ENCODE measurements at regions not wholly inside any gene's neighbourhood (a gene's known extent, or its start where the extent isn't known, plus 50 kb on each side); places are given as distances from the start of the nearest gene placed in this dataset.

- Mint-ChIP-seq H3K36me3 (ENCODE audit: low read depth) (no peaks in the 10 kb centered on the region), H3K27ac (no peak overlapping the region), H3K4me1 (ENCODE audit: low read depth) (peaks cover 1% of the 10 kb centered on the region), H3K9me3 (no peaks in the 10 kb centered on the region), H3K27me3 (peaks cover 16% of the 10 kb centered on the region), H3K4me3 (no peak overlapping the region)
- ChIA-PET CTCF (no interaction called here), POLR2A (interaction anchor here (0.6 kb wide), 1 partner anchor 53 kb away, joined by 3 read pairs; no protein-coding TSS in a partner anchor)
- intact Hi-C loops (cut with micrococcal nuclease): no loop called here
- ATAC-seq (no peak), DNase-seq (no peak)
- no peak for TF ChIP-seq CTCF (IDR thresholded peaks at IDR 0.05)
Measured at GRCh38 chr5:53422539-53422938, 57.9 kb upstream of the FST start.

GRCh38 chr5:53423724-53424123 is 56.7 kb upstream of the FST start:
- intact Hi-C loops (cut with micrococcal nuclease): no loop called here
- Mint-ChIP-seq H3K36me3 (ENCODE audit: low read depth) (no peaks in the 10 kb centered on the region), H3K4me1 (ENCODE audit: low read depth) (peaks cover 1% of the 10 kb centered on the region), H3K4me3 (no peak overlapping the region), H3K27ac (no peak overlapping the region), H3K9me3 (no peaks in the 10 kb centered on the region), H3K27me3 (peaks cover 16% of the 10 kb centered on the region)
- ChIA-PET CTCF (no interaction called here), POLR2A (interaction anchor here (0.6 kb wide), 1 partner anchor 12 kb away, joined by 3 read pairs; no protein-coding TSS in a partner anchor)
- DNase-seq (no peak), ATAC-seq (no peak)
- TF ChIP-seq CTCF (IDR thresholded peaks at IDR 0.05): no peak

GRCh38 chr5:53424686-53425615 is 55.5 kb upstream of the FST start:
- ATAC-seq (no peak), DNase-seq (no peak)
- ChIA-PET POLR2A (no interaction called here), CTCF (interaction anchor here (1.3 kb wide), 1 partner anchor 53 kb away, joined by 5 read pairs; no protein-coding TSS in a partner anchor)
- TF ChIP-seq CTCF (IDR thresholded peaks at IDR 0.05): no peak
- no peaks in the 10 kb centered on the region for H3K36me3 Mint-ChIP-seq (ENCODE audit: low read depth)
- no peak overlapping the region for H3K4me3 Mint-ChIP-seq
- H3K4me1 Mint-ChIP-seq (ENCODE audit: low read depth): no peaks in the 10 kb centered on the region
- no peak overlapping the region for H3K27ac Mint-ChIP-seq
- no peaks in the 10 kb centered on the region for H3K9me3 Mint-ChIP-seq
- intact Hi-C loops (cut with micrococcal nuclease): no loop called here
- peaks cover 22% of the 10 kb centered on the region for H3K27me3 Mint-ChIP-seq

GRCh38 chr5:53425687-53426511 is 54.5 kb upstream of the FST start:
- no peaks in the 10 kb centered on the region for H3K9me3 Mint-ChIP-seq
- no peaks in the 10 kb centered on the region for H3K36me3 Mint-ChIP-seq (ENCODE audit: low read depth)
- intact Hi-C loops (cut with micrococcal nuclease): no loop called here
- H3K27ac Mint-ChIP-seq: no peak overlapping the region
- no peaks in the 10 kb centered on the region for H3K4me1 Mint-ChIP-seq (ENCODE audit: low read depth)
- H3K27me3 Mint-ChIP-seq: peaks cover 25% of the 10 kb centered on the region
- DNase-seq (peak; percentile 58), ATAC-seq (peak; percentile 37)
- TF ChIP-seq CTCF (IDR thresholded peaks at IDR 0.05): no peak
- POLR2A ChIA-PET: interaction anchor here (0.6 kb wide), 1 partner anchor 174 kb away, joined by 3 read pairs; no protein-coding TSS in a partner anchor
- CTCF ChIA-PET: interaction anchor here (0.7 to 2.0 kb wide), 4 partner anchors 52 to 803 kb away, joined by 3 to 8 read pairs (median 4); no protein-coding TSS in a partner anchor
- H3K4me3 Mint-ChIP-seq: no peak overlapping the region

All from activated CD8-positive, alpha-beta T cell treated with anti-CD3 and anti-CD28 coated beads for 36 hours (primary cell).